CD4-positive, alpha-beta T cell treated with Interleukin-17A for 4 hours (primary cell): ENCODE measurements at regions not wholly inside any gene's neighbourhood (a gene's known extent, or its start where the extent isn't known, plus 50 kb on each side); places are given as distances from the start of the nearest gene placed in this dataset.
"Not testable (repeated sequence)": the region's sequence is repeated elsewhere in the genome, so short reads cannot be mapped to it uniquely, and the experiment has no call there.

Experiments
- DNase-seq: peaks from one replicate; pipeline ENCODE4 v3.0.0-alpha.2; 2020; ENCODE audit warnings: mixed read lengths

- DNase-seq: no peak
Measured at GRCh38 chr1:4462831-4463484, 191.5 kb upstream of the AJAP1 start.

DNA sequence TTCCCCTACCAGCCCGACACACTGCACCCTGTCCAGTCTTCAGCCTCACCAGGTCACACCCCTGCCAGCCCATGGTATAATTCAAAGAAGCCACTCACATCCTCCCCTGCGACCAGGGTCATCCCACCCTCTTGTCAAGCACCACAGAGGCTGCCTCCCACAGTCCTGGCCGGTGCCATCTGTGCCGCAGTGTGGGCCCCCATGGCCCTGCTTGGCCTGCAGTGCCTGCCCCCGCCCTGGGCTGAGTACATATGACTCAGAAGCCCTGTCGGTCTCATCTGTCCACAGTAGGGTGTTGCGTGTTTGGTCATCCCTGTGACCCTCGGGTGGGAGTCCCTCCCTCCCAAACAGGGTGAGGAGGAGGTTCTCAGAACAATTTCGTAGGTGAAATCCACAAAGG is 190.8 kb upstream of the AJAP1 start:
- DNase-seq: no peak

DNA sequence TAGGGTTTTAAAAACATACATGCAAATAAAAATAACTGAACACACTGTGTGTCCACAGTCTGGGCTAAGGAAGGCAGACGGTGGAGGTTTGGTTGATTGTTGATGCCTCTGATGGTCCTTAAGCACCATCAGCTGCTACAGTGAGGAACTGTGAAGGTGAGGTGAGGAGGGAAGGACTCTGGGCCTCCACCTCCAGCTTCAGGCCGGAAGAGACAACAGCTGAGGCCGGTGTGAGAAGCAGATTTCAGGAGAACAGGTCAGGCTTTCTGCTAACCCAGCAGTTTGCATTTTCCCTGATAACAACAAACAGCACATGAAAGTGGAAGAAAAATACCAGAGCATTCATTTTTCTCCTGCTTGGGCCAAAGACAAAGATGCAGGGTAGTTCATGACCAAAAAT is 189.9 kb upstream of the AJAP1 start:
- DNase-seq: no peak

DNA sequence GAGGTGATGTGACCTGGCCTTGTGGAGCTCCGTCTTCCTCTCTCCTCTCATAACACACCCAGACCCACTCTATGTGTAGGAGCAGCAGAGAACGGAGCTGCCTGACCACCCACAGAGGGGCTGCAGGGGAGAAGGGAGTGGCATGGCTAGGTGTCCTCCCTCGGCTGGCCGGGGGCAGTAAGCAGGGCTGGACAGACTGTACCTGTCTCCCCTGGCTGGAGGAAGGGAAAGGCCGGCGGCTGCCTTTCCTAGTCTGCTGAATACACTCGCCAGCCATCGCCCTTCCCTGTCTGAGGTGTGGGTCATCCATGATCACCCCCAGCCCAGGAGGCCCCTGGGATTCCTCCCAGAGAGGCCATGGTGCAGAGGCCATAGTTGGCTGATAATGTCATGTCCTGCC is 187.2 kb upstream of the AJAP1 start:
- DNase-seq: no peak

DNA sequence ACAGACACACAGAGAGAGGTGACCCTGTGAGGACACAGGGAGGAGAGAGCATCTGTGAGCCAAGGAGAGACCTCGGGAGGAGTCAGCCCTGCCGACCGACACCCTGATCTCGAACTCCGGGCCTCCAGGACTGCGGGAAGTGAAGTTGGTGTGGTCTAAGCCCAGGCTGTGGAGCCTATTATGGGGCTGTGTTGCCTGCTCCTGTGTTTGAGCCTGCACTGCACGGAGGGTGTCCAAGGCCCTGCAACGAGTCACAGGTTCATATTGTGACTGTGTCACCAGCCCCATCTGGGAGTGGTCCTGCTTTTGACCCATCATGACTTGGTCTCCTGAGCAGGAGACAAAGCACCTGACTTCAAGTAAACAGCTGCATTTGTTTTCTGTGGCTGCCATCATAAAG is 186.0 kb upstream of the AJAP1 start:
- DNase-seq: no peak

- no peak for DNase-seq
Measured at GRCh38 chr1:4468804-4469514, 185.4 kb upstream of the AJAP1 start.

GRCh38 chr1:4476394-4476793 is 178.0 kb upstream of the AJAP1 start:
- no peak for DNase-seq

DNA sequence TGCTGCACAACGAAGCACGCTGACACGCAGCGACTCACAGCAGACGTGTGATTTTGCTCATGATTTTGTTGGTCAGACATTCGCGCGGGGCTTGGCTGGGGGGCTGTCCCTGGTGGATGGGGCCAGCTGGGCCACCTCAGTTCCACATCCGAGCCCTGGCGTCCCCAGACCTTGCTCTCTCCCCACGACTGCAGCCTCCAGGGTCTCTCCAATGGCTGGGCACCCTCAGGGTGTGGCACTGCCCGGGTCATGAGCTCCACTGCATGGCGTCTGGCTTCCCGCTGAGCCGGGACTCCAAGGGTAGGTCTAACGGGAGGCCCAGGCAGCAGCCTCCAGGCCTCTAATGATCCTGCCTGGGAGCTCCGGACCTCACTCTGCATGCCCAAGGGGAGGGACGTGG is 173.0 kb upstream of the AJAP1 start:
- DNase-seq: no peak

GRCh38 chr1:4482526-4482925 is 171.9 kb upstream of the AJAP1 start:
- no peak for DNase-seq

DNA sequence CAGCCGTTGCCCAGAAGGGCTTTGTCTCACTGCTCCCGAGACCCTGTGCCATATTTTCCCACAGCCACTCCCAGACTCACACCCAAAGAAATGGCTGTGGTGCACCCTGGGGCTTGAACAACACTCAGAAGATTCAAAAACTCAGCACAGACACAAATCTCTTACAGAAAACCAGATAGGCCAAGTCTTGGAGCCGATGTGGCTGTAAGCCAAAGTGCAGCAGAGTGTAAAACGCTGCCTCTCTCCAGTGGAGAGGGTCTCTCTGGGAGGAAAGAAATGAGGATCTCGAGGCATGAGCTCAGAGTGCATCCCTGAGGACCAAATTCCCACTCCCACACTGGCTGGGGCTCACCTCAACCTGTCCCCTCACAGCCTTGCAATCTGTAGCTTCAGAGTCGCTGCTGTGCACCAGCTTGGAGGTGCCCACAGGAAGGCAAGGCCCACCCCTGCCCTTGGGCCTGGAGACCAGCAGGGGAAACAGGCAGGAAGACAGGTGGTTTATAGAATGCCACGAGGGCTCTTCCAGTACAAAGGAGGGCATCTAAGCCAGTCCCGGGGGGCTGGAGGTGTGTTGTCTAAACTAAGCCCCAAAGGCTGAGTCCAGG is 171.3 kb upstream of the AJAP1 start:
- DNase-seq: no peak

GRCh38 chr1:4485398-4485797 is 169.0 kb upstream of the AJAP1 start:
- DNase-seq: no peak

DNA sequence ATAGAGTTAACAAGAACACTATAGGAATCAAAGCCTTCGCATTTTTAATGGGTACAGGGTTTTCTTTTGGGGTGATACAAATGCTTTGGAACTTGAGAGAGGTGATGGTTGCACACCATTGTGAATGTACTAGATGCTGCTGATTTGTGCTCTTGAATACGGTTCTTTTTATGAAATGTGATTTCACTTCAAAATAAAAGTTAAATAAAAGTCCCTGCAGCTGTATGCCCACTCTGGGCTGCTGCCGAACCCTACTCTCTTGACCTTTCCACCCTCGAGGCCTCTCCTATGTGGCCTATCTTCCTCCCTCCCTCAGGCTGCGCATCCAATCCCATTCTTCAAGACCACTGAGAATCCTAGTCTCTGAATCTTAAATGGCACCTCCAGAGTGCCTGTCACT is 168.5 kb upstream of the AJAP1 start:
- DNase-seq: no peak

- DNase-seq: no peak
Measured at GRCh38 chr1:4486408-4487120, 167.8 kb upstream of the AJAP1 start.

- no peak for DNase-seq
Measured at GRCh38 chr1:4488018-4488417, 166.4 kb upstream of the AJAP1 start.

GRCh38 chr1:4489486-4489885 is 164.9 kb upstream of the AJAP1 start:
- no peak for DNase-seq

GRCh38 chr1:4489992-4490391 is 164.4 kb upstream of the AJAP1 start:
- not testable (repeated sequence) for DNase-seq

GRCh38 chr1:4494027-4494426 is 160.4 kb upstream of the AJAP1 start:
- DNase-seq: no peak

GRCh38 chr1:4494558-4494957 is 159.9 kb upstream of the AJAP1 start:
- no peak for DNase-seq

GRCh38 chr1:4495809-4496208 is 158.6 kb upstream of the AJAP1 start:
- DNase-seq: no peak

DNA sequence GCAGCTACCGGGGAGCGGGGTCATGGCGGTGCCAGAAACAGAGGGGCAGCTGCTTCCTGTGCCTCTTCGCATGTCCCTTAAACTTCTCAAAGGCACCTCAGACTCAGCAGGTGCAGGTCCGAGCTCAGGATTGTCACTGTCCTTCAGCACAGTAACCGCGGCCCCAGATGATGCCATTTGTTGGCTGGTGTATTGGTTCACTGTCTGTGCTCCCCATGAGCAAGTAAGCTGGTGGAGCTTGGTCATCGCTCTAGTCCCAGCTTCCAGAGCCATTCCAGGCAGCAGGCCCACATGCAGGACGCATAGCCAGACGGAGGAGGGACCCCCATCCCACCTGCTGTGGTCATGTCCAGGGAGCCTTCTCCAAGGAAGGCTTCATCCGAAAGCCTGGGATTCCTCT is 154.0 kb upstream of the AJAP1 start:
- DNase-seq: no peak

GRCh38 chr1:4506591-4506990 is 147.8 kb upstream of the AJAP1 start:
- no peak for DNase-seq

- no peak for DNase-seq
Measured at GRCh38 chr1:4509206-4509605, 145.2 kb upstream of the AJAP1 start.

GRCh38 chr1:4510276-4510691 is 144.1 kb upstream of the AJAP1 start:
- no peak for DNase-seq

GRCh38 chr1:4511374-4511773 is 143.0 kb upstream of the AJAP1 start:
- no peak for DNase-seq
